ENCODE measurements at regions not wholly inside any gene's neighbourhood (a gene's known extent, or its start where the extent isn't known, plus 50 kb on each side); places are given as distances from the start of the nearest gene placed in this dataset.
"Not testable (repeated sequence)": the region's sequence is repeated elsewhere in the genome, so short reads cannot be mapped to it uniquely, and the experiment has no call there.

- Mint-ChIP-seq H3K9me3 (no peaks in the 10 kb centered on the region), H3K36me3 (ENCODE audit: low read depth) (no peaks in the 10 kb centered on the region), H3K27ac (no peak overlapping the region), H3K27me3 (ENCODE audit: low read depth) (no peaks in the 10 kb centered on the region), H3K4me1 (ENCODE audit: low read depth) (peaks cover 9% of the 10 kb centered on the region), H3K4me3 (no peak overlapping the region)
These were observed 76.7 kb upstream of the DRD5 start for GRCh38 chr4:9704551-9705332.

- H3K36me3 Mint-ChIP-seq (ENCODE audit: low read depth); H3K4me3 Mint-ChIP-seq; H3K4me1 Mint-ChIP-seq (ENCODE audit: low read depth); H3K9me3 Mint-ChIP-seq; H3K27ac Mint-ChIP-seq; H3K27me3 Mint-ChIP-seq (ENCODE audit: low read depth): not testable (repeated sequence)
These were observed 74.2 kb upstream of the DRD5 start for GRCh38 chr4:9707281-9707680.

- not testable (repeated sequence) for H3K36me3 Mint-ChIP-seq (ENCODE audit: low read depth); H3K27me3 Mint-ChIP-seq (ENCODE audit: low read depth); H3K4me1 Mint-ChIP-seq (ENCODE audit: low read depth); H3K27ac Mint-ChIP-seq; H3K9me3 Mint-ChIP-seq; H3K4me3 Mint-ChIP-seq
These were observed 73.5 kb upstream of the DRD5 start for GRCh38 chr4:9707936-9708335.

- Mint-ChIP-seq H3K27me3 (ENCODE audit: low read depth) (no peaks in the 10 kb centered on the region), H3K9me3 (no peaks in the 10 kb centered on the region), H3K4me3 (no peak overlapping the region), H3K4me1 (ENCODE audit: low read depth) (no peaks in the 10 kb centered on the region), H3K36me3 (ENCODE audit: low read depth) (no peaks in the 10 kb centered on the region), H3K27ac (no peak overlapping the region)
These were observed 71.7 kb upstream of the DRD5 start for GRCh38 chr4:9709724-9710123.

- not testable (repeated sequence) for H3K36me3 Mint-ChIP-seq (ENCODE audit: low read depth); H3K27me3 Mint-ChIP-seq (ENCODE audit: low read depth); H3K27ac Mint-ChIP-seq; H3K4me1 Mint-ChIP-seq (ENCODE audit: low read depth); H3K4me3 Mint-ChIP-seq; H3K9me3 Mint-ChIP-seq
These were observed 66.2 kb upstream of the DRD5 start for GRCh38 chr4:9715271-9715670.

- Mint-ChIP-seq H3K4me1 (ENCODE audit: low read depth) (no peaks in the 10 kb centered on the region), H3K27me3 (ENCODE audit: low read depth) (peaks cover 5% of the 10 kb centered on the region), H3K27ac (no peak overlapping the region), H3K36me3 (ENCODE audit: low read depth) (no peaks in the 10 kb centered on the region), H3K9me3 (no peaks in the 10 kb centered on the region), H3K4me3 (no peak overlapping the region)
These were observed 65.3 kb upstream of the DRD5 start for GRCh38 chr4:9716093-9716492.

- not testable (repeated sequence) for H3K27me3 Mint-ChIP-seq (ENCODE audit: low read depth); H3K4me3 Mint-ChIP-seq; H3K36me3 Mint-ChIP-seq (ENCODE audit: low read depth); H3K27ac Mint-ChIP-seq; H3K9me3 Mint-ChIP-seq; H3K4me1 Mint-ChIP-seq (ENCODE audit: low read depth)
These were observed 63.0 kb upstream of the DRD5 start for GRCh38 chr4:9718246-9718939.

DNA sequence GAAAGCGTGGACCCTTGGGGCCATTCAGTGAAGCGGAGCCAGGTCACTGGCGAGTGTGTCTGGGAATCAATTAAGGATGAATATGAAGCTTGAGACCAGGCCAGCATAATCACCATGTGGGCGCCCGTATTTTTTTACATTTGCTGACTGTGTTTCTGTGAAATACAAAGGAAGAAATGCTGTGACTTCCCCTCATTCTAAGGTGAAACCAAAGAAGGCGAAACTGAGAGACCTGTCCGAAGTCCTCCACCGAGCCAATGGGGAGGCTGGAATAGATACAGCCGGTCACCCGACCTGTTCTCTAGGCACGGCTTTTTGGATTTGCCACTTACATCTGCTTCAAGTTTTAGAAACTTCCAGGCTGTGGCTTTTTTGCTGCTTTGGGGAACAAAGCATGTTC lies 59.3 kb upstream of the DRD5 start:
- not testable (repeated sequence) for H3K27me3 Mint-ChIP-seq (ENCODE audit: low read depth); H3K4me1 Mint-ChIP-seq (ENCODE audit: low read depth); H3K9me3 Mint-ChIP-seq; H3K27ac Mint-ChIP-seq; H3K4me3 Mint-ChIP-seq; H3K36me3 Mint-ChIP-seq (ENCODE audit: low read depth)
